Fibroblast of skin of right quadriceps (primary cell): ENCODE measurements at regions not wholly inside any gene's neighbourhood (a gene's known extent, or its start where the extent isn't known, plus 50 kb on each side); places are given as distances from the start of the nearest gene placed in this dataset.

Experiments used
- DNase-seq: peaks from one replicate; pipeline ENCODE4 v3.0.0-alpha.2; 2013

GRCh38 chr1:219466766-219467165, 146.1 kb downstream of the ZC3H11B start:
- DNase-seq = no peak

- peak; percentile 34 for DNase-seq
Measured at GRCh38 chr1:219465212-219466093, 147.5 kb downstream of the ZC3H11B start.

GRCh38 chr1:219463636-219464035, 149.3 kb downstream of the ZC3H11B start:
- DNase-seq = peak; percentile 25

GRCh38 chr1:219461981-219462400, 150.9 kb downstream of the ZC3H11B start:
- DNase-seq = peak; percentile 38

- peak; percentile 82 for DNase-seq
Measured at GRCh38 chr1:219460896-219461815, 151.7 kb downstream of the ZC3H11B start.

- no peak for DNase-seq
Measured at GRCh38 chr1:219460081-219460895, 152.6 kb downstream of the ZC3H11B start.

GRCh38 chr1:219459351-219460080, 153.4 kb downstream of the ZC3H11B start:
- peak; percentile 59 for DNase-seq

GRCh38 chr1:219446288-219446687, 166.6 kb downstream of the ZC3H11B start:
- DNase-seq = no peak

GRCh38 chr1:219445864-219446263, 167.0 kb downstream of the ZC3H11B start:
- no peak for DNase-seq

GRCh38 chr1:219444474-219444873, 168.4 kb downstream of the ZC3H11B start:
- DNase-seq = no peak

- DNase-seq = peak; percentile 20
Measured at GRCh38 chr1:219443763-219444162, 169.1 kb downstream of the ZC3H11B start.

- peak; percentile 42 for DNase-seq
Measured at GRCh38 chr1:219442611-219443061, 170.3 kb downstream of the ZC3H11B start.

- DNase-seq = no peak
Measured at GRCh38 chr1:219441884-219442283, 171.0 kb downstream of the ZC3H11B start.

GRCh38 chr1:219439376-219439775, 173.5 kb downstream of the ZC3H11B start:
- DNase-seq = no peak

GRCh38 chr1:219438386-219438785, 174.5 kb downstream of the ZC3H11B start:
- no peak for DNase-seq

- DNase-seq = no peak
Measured at GRCh38 chr1:219434923-219435297, 178.0 kb downstream of the ZC3H11B start.

- DNase-seq = no peak
Measured at GRCh38 chr1:219434285-219434922, 178.5 kb downstream of the ZC3H11B start.

GRCh38 chr1:219433496-219434131, 179.3 kb downstream of the ZC3H11B start:
- no peak for DNase-seq

- no peak for DNase-seq
Measured at GRCh38 chr1:219433001-219433400, 179.9 kb downstream of the ZC3H11B start.

- DNase-seq = no peak
Measured at GRCh38 chr1:219432191-219432606, 180.7 kb downstream of the ZC3H11B start.

GRCh38 chr1:219430419-219430818, 182.5 kb downstream of the ZC3H11B start:
- DNase-seq = peak; percentile 55
